ENCODE measurements at regions not wholly inside any gene's neighbourhood (a gene's known extent, or its start where the extent isn't known, plus 50 kb on each side); places are given as distances from the start of the nearest gene placed in this dataset.
A peak's percentile ranks its signal among the peaks of the same experiment; 100 is the strongest.
"Not testable (repeated sequence)": the region's sequence is repeated elsewhere in the genome, so short reads cannot be mapped to it uniquely, and the experiment has no call there.

DNA sequence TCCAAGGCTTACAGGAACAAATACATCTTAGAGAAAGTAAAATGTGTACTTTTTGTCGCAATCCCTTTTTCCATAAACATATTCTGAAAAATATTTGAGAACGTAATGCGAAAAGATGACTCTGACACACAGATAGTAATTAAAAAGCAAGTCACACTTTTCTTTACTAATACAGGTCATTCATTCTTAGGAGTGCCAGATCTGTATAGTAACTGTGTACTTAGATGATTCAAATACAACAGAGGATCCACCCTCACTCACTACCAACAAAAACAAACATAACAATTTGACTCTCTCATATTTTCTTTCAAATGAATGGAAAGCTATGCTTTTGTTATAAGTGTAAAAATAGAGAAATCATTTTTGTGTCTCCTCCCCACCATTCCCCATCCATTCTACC is 795.4 kb downstream of the SLC6A15 start:
- DNase-seq: no peak

DNA sequence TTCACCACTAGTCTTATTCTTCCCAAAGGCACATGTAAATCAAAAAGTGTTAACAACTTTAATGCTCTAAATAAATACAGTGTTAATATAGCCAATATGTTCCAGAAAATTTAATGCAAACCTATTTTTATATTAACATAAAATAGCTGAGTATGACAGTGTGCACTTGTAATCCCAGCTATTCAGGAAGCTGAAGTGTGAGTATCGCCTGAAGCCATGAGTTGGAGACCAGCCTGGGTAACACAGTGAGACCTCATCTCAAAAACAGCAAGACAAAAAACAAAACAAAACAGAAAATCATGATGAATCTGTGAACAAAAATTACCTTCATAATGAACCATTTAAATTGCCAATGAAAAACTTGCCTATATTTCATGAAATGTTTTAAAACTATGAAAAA is 798.9 kb downstream of the SLC6A15 start:
- DNase-seq: peak; percentile 32

DNA sequence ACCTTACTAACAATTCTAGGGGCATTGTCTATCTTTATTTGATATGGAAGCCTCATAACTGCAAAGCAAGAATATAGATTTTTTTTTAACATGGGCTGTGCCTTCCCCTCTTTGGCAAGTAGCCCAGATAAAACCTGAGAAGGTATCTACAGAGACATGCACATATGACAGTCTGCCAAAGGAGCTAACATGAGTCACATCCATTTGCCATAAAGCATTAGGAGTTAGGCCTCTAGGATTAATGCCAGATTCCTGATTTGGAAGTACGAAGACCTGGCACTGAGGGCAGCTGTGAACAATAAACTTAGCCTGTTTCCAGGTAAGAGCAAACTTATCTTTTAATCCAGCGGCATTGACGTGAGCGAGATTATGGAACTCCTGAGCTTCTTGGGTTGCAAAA is 808.7 kb downstream of the SLC6A15 start:
- peak; percentile 9 for DNase-seq

DNA sequence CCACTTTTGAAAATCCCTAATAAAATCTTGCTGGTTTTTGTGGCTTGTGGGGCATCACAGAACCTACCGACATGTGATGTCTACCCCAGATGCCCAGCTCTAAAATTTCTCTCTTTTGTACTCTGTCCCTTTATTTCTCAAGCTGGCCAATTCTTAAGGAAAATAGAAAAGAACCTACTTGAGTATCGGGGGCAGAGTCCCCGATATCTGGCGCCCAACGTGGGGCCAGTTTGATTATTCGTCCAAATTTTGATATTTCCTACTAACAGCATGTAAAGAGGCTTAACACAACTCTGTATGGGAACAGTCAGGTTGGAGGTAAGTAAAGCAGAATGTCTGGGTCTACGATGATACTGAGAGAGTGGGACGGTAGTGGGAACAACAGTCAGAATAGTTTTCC is 810.6 kb downstream of the SLC6A15 start:
- not testable (repeated sequence) for DNase-seq

DNA sequence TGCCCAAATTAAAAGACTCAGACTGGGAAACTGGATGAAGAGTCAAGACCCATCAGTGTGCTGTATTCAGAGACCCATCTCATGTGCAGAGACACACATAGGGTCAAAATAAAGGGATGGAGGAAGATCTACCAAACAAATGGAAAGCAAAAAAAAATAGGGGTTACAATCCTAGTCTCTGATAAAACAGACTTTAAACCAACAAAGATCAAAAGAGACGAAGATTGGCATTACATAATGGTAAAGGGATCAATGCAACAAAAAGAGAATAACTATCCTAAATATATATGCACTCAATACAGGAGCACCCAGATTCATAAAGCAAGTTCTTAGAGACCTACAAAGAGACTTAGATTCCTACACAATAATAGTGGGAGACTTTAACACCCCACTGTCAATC is 813.0 kb downstream of the SLC6A15 start:
- peak; percentile 33 for DNase-seq

DNA sequence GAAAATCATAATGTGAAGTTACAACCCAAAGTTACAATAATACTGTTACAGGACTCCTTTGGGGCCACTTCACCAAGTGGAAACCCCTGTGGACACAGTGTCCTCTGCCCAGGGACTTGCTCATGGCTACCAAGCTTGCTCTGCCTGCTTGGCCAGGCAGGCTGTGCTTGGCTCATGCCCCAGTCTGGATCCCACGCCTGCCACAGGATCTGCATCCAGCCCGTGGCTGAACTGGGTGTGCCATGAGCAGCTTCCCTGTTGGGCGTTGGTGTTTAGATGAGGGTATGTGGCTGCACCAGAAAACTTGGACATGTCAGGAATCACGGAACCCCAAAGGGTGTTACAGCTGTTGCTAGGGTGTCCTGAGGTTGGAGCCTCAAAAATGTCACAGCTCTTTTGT is 820.9 kb downstream of the SLC6A15 start:
- no peak for DNase-seq

DNA sequence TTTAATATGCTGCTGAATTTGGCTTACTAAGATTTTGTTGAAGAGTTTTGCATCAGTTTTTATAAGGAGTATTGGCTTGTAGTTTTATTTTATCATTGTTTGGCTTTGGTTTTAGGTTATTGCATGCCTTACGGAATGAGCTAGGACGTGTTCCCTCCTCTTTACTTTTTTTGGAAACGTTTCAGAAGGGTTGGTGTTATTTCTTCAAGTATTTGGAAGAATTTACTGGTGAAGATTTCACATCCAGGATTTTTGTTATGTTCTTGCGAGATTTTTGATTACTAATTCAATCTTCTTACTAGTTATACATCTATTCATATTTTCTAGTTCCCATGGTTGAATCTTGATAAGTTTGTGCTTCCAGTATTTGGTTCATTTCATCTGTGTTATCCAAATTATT is 823.2 kb downstream of the SLC6A15 start:
- DNase-seq: no peak

DNA sequence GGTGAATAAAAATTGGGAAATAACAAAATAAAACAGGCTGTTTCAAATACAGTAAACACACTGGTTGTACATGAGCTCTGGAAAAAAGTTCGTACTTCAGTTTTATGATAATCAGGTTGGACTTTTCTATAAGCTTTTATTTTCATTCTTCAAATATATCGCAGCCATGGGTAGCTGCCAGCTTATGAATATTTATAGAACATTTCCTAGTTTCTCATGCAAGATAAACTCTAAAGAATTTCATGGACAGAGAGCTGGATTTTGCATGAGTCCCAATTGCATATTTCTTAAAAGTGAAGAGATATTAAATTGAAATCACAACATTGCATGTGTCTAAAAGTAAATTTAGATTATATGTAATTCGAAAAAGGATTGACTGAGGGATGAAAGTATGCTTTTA is 827.6 kb downstream of the SLC6A15 start:
- no peak for DNase-seq

DNA sequence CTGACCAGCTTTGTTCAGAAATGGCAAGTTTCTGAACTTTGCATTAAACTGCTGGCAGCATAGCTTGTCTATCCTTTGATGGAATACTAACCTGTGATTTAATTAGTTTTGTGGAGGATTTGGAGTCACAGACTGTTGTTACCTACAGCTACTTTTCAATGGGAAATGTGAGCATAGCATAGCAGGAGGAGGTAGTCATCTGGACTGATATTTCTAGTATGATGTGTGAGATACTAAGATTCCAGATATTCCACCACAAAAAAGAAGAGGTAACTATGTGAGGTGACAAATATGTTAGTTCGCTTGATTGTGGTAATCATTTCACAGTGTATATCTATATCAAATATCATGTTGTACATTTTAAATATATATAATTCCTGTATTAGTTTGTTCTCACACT is 833.0 kb downstream of the SLC6A15 start:
- peak; percentile 36 for DNase-seq

DNA sequence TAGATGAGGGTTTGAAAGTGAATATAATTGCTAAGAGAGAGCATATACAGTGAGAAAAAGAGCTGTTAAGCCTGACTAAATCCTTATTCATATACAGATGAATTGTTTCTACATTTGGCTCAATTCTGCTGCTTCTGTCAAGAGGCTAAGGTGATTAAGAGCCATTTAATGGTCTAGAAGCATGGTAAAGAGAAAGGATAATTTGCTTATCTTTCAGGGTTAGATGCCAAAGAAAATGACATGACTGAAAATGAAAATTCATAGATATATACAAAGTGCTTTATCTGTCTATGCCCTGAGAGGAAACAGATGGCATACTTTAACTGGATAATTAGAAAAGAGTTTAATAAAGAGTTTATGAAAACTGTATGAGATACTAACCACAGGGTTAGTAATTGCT is 834.9 kb downstream of the SLC6A15 start:
- DNase-seq: peak; percentile 43

DNA sequence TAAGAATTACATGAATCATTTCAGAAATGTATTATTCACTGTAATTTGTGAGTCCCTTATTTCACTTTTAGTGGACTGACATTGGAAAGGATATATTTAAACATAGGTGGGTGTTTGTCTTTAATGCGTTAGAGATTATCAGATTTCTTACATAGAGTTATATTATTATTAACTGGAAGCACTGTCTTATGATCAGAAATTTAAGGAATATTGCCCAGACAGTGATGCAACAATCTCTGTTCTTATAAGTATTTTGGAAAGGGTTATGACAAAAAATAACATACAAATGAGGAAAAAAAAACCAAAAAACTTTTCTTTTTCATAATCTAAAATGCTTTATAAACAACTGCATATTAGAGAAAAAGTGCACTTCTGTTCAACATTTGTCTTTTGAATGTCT is 836.6 kb downstream of the SLC6A15 start:
- peak; percentile 2 for DNase-seq

DNA sequence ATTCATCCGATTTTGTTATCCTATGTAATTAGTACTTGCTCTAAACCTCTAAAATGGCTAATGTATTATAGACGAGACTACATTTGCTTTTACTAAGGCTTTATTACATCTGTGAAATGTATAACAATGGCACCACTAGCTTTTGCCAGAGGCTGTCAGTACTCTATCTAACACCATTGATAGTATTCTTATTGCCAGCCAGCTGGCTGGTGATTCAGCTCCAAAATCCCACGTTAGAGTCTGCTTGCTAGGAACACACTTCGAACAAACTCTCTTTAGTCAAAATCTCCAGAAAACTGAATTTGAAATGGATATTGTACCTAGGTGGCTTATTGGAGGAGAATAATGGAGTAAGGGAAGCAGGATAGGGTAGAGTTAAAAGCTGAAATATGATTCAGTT is 839.2 kb downstream of the SLC6A15 start:
- DNase-seq: no peak

DNA sequence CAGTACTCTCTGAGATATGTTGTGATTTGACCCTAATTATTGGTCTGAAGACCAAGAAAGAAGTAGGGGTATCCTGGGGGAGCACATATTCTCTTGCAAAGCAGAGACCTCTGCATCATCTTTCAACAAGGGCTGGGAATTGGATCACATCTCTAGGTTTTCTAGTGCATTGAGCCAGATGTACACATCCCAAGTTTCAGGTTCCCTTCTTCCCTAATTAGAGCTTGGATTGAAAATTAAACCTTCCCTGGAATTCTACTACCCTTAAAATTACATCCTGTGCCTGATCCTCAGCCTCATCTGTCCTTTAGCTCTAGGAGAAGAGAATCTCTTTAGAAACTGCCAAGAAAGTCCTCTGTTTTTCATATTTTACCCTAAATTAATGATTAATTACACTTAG is 839.6 kb downstream of the SLC6A15 start:
- DNase-seq: no peak

DNA sequence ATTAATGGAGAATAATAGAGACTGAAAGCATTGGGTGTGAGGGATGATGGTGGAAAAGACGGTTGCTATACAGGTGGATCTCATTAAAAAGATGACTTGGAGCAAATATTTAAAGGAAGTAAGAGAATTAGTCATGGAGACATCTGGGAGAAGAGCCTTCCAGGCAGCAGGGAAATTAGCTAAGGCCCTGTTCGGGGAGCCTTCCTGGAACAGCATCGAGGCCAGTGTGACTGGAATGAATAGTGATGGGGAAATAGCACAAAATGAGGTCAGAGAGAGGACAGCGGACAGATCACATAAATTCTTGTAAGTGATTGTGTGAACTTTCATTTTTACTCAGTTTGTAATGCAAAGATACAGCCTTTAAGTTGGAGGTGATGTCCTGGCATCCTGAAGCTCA is 842.3 kb downstream of the SLC6A15 start:
- DNase-seq: peak; percentile 99

DNA sequence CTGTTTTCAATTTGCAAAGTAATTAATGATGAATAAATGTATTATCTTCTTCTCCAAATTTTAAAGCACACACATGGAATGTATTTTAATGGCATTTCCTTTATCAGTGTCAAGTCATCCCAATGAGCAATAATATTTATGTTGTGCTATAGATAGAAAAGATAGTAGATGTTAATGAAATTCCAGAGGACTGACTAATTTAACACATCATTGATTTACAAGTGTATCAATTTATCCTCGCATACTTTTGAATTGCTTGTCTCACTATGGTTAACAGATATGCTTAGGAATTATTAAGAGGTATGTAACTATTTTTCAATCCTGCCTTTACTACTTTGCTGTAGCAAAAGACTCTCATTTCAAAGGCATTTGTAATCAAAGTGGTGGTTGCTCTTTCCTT is 842.9 kb downstream of the SLC6A15 start:
- peak; percentile 94 for DNase-seq

DNA sequence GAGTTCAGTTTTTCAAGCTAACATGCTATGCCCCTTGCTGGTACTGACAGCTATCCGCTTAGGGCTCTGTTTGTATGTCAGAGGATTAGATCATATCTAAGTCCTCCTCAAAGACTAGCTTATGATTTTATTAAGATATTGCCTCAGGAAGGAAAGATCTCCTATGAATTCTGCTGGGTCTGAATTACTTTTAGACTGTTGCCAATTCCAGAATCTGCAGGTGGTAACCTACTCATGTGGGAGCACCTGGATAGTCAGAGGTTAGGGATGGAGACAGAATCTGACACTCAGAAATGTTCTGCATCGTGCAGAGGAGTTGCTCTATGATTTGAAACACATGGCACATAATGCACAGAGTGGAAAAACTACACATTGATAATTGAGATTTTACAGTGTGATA is 843.4 kb downstream of the SLC6A15 start:
- no peak for DNase-seq

DNA sequence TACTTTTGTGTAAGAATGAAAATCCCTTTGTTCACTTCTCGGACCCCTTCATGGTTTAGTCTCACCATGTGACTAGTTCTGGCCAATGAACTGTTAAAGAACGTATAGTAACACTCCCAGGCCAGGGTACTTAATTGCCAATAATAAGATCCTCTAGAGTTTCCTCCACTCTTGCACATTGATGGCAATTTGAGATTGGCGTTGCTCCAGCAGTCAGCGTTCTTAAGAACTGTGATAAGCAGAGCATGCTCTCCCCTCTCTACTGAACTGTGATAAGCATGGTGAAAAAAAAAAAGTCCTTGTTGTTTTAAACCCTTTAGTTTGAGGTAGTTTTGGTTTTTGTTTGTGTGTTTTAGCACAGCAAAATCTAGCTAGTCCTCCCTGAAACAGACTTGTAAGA is 854.5 kb downstream of the SLC6A15 start:
- no peak for DNase-seq

DNA sequence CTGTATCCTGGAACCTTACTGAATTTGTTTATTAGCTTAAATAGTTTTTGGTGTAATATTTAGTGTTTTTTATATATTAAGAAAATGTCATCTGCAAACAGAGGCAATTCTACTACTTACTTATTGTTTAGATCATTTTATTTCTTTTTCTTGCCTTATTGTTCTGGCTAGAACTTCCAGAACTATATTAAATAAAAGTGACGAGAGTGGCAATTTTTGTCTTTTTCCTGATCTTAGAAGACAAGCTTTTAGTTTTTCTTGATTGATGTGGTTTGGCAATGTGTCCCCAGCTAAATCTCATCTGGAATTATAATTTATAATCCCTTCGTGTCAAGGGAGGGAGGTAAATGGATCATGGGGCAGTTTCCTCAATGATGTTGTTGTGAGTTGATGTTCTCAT is 857.8 kb downstream of the SLC6A15 start:
- no peak for DNase-seq

DNA sequence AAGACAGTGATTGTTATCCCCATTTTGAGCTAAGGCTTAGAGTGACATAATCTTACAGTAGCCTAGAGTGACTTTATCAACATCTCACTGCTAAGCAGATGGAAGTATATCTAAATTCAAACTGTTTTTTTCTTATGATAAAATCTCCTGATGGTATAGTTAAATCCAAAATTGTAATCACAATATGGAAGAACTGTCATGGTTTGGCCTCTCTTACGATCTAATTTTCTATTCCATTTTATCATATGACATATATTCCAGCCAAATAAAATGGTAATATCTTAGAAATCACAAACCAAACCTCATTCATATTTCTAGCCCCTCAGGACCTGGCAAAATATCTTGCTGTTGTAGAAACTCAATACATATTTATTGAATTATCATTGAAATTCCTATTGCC is 864.7 kb downstream of the SLC6A15 start:
- DNase-seq: no peak

DNA sequence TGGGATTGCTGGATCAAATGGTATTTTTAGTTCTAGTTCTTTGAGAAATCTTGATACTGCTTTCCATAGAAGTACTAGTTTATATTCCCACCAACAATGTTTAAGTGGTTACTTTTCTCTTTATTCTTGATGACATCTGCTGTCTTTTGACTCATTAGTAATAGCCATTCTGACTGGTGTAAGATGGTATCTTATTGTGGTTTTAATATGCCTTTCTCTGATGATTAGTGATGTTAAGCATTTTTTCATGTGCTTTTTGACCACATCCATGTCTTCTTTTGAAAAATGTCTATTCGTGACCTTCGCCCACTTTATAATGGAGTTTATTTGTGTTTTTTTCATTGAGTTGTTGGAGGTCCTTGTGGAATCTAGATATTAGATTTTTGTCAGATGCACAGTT is 865.7 kb downstream of the SLC6A15 start:
- peak; percentile 52 for DNase-seq

DNA sequence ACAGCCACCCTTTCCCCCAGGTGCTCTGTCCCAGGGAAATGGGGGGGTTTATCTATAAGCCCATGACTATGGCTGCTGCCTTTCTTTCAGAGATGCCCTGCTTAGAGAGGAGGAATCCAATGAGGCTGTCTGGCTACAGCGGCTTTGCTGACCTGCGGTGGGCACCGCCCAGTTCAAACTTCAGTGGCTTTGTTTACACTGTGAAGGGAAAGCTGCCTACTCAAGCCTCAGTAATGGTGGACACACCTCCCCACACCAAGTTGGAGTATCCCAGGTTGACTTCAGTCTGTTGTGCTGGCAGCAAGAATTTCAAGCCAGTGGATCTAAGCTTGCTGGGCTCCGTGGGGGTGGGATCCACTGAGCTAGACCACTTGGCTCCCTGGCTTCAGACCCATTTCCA is 869.2 kb downstream of the SLC6A15 start:
- no peak for DNase-seq

DNA sequence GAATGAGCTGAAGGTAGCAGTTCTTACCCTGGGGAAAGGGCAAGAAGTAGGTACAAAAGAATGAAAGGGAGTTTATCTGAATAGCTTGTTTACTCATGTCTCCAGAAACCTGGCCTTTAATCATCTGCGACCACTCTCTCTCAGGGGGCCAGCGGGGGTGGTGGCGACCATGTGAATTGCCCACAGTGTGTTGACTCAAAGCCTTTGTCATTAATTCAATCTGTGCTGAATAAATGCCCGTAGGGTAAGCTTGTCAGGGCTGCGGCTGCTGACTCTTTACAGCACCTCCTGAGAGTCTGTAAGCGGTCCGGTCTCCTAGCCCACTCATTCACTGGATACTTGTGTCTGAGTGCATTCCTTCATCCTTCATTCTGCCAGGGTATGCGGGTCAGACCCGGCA is 874.4 kb downstream of the SLC6A15 start:
- DNase-seq: no peak

DNA sequence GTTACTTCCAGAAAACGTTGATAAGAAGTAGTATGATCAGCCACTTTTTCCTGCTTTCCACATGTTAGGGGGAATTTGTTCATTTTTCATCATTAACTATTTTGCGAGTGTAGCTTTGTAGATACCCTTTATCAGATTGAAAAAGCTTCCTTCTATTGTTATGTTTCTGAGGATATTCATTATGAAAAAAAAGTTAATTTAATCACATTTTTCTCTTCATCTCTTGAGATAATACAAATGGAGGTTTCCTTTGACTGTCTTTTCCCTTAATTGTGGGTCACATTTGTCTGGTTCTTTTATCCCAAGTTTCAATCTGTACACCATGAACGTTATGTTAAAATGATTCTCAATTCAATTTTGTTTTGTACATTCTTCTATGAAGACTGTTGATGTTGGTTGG is 875.7 kb downstream of the SLC6A15 start:
- no peak for DNase-seq

DNA sequence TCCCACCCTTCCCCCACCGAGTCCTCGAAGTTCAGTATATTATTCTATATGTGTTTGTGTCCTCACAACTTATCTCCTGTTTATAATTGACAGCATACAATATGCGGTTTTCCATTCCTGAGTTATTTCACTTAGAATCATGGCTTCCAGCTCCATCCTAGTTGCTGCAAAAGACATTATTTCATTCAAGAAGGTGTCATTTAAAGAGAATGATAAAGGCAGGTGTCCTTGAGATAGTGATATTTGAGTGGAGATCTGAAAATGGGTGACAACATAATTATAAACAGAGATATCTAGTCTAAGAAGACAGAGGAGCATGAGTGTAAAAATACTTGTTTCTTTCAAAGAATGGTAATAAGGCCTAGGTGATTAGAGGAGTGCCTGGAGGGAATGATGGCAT is 876.8 kb downstream of the SLC6A15 start:
- no peak for DNase-seq

DNA sequence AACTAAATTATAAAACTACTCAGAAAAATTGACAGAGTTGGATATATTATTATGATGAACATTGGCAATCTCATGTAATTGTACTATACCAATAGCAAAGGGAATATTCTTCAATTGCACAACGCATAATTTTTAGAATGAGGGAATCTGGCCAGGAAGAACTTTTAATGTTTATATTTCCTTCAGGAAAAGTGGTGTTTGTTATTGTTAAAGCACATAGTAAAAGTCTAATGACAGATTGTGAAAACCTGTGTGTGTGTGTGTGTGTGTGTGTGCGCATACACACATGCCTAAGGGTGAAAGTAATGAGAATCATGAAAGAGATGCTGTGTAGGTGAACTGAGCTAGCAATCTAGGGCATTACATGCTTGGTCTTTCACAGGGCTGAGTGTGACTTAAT is 877.7 kb downstream of the SLC6A15 start:
- DNase-seq: no peak

DNA sequence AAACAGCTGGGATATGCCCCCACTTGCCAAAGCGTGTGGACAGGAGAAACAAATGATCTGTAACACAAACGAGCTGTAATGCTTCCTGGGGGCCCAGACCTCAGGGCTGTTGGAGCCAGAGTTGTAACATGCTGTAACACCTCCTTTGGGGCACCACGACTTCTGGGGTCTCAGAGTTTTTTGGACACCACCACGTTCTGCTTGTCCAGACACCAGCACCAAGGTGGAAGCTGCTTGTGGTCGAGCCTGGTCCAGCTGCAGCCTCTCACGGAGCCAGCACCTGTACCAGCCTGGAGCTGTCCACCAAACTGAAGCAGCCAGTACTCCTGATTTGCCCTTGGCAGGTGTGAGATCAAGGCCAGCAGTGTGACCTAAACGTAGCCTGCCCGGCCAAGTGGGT is 879.4 kb downstream of the SLC6A15 start:
- DNase-seq: no peak

Measured in fibroblast of skin of right quadriceps (primary cell).